ENCODE measurements at regions not wholly inside any gene's neighbourhood (a gene's known extent, or its start where the extent isn't known, plus 50 kb on each side); places are given as distances from the start of the nearest gene placed in this dataset.

GRCh38 chr5:12467799-12468198 is 563.6 kb upstream of the CTNND2 start:
- DNase-seq: no peak

GRCh38 chr5:12460493-12461261 is 556.4 kb upstream of the CTNND2 start:
- no peak for DNase-seq

GRCh38 chr5:12459326-12459725 is 555.1 kb upstream of the CTNND2 start:
- no peak for DNase-seq

GRCh38 chr5:12419075-12419474 is 514.8 kb upstream of the CTNND2 start:
- no peak for DNase-seq

- DNase-seq: no peak
Observed at GRCh38 chr5:12413585-12413984, 509.3 kb upstream of the CTNND2 start.

GRCh38 chr5:12413075-12413474 is 508.8 kb upstream of the CTNND2 start:
- no peak for DNase-seq

GRCh38 chr5:12399868-12400267 is 495.6 kb upstream of the CTNND2 start:
- DNase-seq: no peak

- no peak for DNase-seq
Observed at GRCh38 chr5:12392246-12392645, 488.0 kb upstream of the CTNND2 start.

- no peak for DNase-seq
Observed at GRCh38 chr5:12385095-12385494, 480.8 kb upstream of the CTNND2 start.

- no peak for DNase-seq
Observed at GRCh38 chr5:12384005-12384404, 479.8 kb upstream of the CTNND2 start.

- no peak for DNase-seq
Observed at GRCh38 chr5:12367973-12368372, 463.7 kb upstream of the CTNND2 start.

- no peak for DNase-seq
Observed at GRCh38 chr5:12360218-12360617, 456.0 kb upstream of the CTNND2 start.

- no peak for DNase-seq
Observed at GRCh38 chr5:12358371-12359090, 454.3 kb upstream of the CTNND2 start.

GRCh38 chr5:12357626-12358025 is 453.4 kb upstream of the CTNND2 start:
- no peak for DNase-seq

GRCh38 chr5:12354686-12355085 is 450.4 kb upstream of the CTNND2 start:
- no peak for DNase-seq

- no peak for DNase-seq
Observed at GRCh38 chr5:12343558-12343957, 439.3 kb upstream of the CTNND2 start.

GRCh38 chr5:12335938-12336337 is 431.7 kb upstream of the CTNND2 start:
- DNase-seq: no peak

GRCh38 chr5:12332480-12332879 is 428.2 kb upstream of the CTNND2 start:
- no peak for DNase-seq

- no peak for DNase-seq
Observed at GRCh38 chr5:12330993-12331588, 426.8 kb upstream of the CTNND2 start.

- no peak for DNase-seq
Observed at GRCh38 chr5:12330381-12330780, 426.1 kb upstream of the CTNND2 start.

- no peak for DNase-seq
Observed at GRCh38 chr5:12323637-12324229, 419.5 kb upstream of the CTNND2 start.

GRCh38 chr5:12322042-12322441 is 417.8 kb upstream of the CTNND2 start:
- no peak for DNase-seq

GRCh38 chr5:12320331-12320730 is 416.1 kb upstream of the CTNND2 start:
- no peak for DNase-seq

- DNase-seq: no peak
Observed at GRCh38 chr5:12316812-12317211, 412.6 kb upstream of the CTNND2 start.
